ENCODE measurements at regions not wholly inside any gene's neighbourhood (a gene's known extent, or its start where the extent isn't known, plus 50 kb on each side); places are given as distances from the start of the nearest gene placed in this dataset.
A peak's percentile ranks its signal among the peaks of the same experiment; 100 is the strongest.

DNA sequence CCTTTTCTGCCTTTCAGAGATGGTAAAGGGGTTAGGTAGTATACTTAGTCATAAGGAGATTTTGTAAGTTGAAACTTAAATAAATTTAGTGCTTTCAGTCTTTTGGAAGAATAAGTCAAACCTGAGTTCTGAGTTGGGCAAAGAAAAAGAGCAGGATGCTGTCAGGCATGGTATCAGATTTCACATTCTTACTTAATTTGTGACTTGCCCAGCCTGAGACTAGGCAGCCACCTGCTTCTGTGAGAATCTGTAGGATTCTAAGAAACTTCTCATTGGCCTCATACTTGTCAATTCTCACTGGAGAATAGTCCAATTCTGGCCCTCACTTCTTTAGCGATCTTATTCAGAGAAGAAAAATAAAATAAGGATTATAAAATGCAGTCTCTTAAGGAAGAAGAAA lies 577.5 kb downstream of the DIPK2A start:
- CTCF ChIA-PET, result no interaction called here
- intact Hi-C loops (cut with micrococcal nuclease), result no loop called here
- TF ChIP-seq, protein P1, sequence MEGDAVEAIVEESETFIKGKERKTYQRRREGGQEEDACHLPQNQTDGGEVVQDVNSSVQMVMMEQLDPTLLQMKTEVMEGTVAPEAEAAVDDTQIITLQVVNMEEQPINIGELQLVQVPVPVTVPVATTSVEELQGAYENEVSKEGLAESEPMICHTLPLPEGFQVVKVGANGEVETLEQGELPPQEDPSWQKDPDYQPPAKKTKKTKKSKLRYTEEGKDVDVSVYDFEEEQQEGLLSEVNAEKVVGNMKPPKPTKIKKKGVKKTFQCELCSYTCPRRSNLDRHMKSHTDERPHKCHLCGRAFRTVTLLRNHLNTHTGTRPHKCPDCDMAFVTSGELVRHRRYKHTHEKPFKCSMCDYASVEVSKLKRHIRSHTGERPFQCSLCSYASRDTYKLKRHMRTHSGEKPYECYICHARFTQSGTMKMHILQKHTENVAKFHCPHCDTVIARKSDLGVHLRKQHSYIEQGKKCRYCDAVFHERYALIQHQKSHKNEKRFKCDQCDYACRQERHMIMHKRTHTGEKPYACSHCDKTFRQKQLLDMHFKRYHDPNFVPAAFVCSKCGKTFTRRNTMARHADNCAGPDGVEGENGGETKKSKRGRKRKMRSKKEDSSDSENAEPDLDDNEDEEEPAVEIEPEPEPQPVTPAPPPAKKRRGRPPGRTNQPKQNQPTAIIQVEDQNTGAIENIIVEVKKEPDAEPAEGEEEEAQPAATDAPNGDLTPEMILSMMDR (IDR thresholded peaks at IDR 0.05; ENCODE audit: unreplicated experiment), result no peak
- peaks cover 10% of the 10 kb centered on the region for H3K27me3 Mint-ChIP-seq (ENCODE audit: insufficient read depth, unreplicated experiment)
- no peaks in the 10 kb centered on the region for H3K9me3 Mint-ChIP-seq (ENCODE audit: unreplicated experiment)
- no peaks in the 10 kb centered on the region for H3K4me1 Mint-ChIP-seq (ENCODE audit: insufficient read depth, unreplicated experiment)
- POLR2A ChIA-PET, result no interaction called here
- H3K36me3 Mint-ChIP-seq (ENCODE audit: insufficient read depth, unreplicated experiment), result no peaks in the 10 kb centered on the region
- no peak overlapping the region for H3K4me3 Mint-ChIP-seq (ENCODE audit: unreplicated experiment)
- no peak overlapping the region for H3K27ac Mint-ChIP-seq (ENCODE audit: low read depth, unreplicated experiment)
- BruUV-seq (replicated peaks), result no TSS peak
- DNase-seq (ENCODE audit: unreplicated experiment), result peak; percentile 4

DNA sequence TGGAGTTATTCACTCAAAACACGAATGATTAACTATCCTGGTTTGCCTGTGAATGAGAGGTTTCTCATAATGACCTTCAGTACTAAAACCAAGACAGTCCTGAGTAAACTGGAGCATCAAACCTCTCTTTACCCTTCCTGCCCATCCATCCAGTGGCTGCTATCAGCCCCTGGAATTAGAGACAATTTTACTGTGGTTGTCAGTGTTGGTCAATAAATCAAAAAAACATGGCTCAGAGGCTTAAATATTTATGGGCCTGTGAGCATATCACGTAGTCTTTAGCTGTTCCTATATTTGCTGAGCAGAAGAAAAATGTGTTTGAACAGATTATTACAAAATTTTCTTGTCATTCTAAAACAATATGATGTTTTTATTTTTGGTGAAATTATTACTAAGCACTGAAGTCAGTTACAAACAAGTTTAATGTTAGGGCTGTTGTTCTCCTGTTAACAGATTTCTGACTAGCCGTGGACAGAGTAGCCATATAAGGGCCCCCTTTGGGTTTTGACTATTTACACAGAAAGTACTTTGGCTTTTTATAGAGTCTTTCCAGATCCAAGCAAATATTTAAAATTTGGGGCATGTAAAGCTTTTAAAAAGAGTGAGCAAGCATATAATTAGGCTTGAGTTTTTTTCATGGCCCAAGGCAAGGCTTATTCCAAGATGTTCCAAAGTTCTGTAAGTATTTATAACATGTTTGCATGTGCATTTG lies 580.9 kb downstream of the DIPK2A start:
- TF ChIP-seq, protein P1 (IDR thresholded peaks at IDR 0.05; ENCODE audit: unreplicated experiment), result no peak
- Mint-ChIP-seq H3K27me3 (ENCODE audit: insufficient read depth, unreplicated experiment) (no peaks in the 10 kb centered on the region), H3K4me3 (ENCODE audit: unreplicated experiment) (no peak overlapping the region), H3K36me3 (ENCODE audit: insufficient read depth, unreplicated experiment) (no peaks in the 10 kb centered on the region), H3K9me3 (ENCODE audit: unreplicated experiment) (no peaks in the 10 kb centered on the region), H3K4me1 (ENCODE audit: insufficient read depth, unreplicated experiment) (no peaks in the 10 kb centered on the region), H3K27ac (ENCODE audit: low read depth, unreplicated experiment) (no peak overlapping the region)
- no TSS peak for BruUV-seq (replicated peaks)
- intact Hi-C loops (cut with micrococcal nuclease), result no loop called here
- ChIA-PET CTCF (interaction anchor here (0.6 to 1.1 kb wide), 2 partner anchors 419 to 667 kb away, joined by 3 read pairs; no protein-coding TSS in a partner anchor), POLR2A (no interaction called here)
- DNase-seq (ENCODE audit: unreplicated experiment), result no peak

DNA sequence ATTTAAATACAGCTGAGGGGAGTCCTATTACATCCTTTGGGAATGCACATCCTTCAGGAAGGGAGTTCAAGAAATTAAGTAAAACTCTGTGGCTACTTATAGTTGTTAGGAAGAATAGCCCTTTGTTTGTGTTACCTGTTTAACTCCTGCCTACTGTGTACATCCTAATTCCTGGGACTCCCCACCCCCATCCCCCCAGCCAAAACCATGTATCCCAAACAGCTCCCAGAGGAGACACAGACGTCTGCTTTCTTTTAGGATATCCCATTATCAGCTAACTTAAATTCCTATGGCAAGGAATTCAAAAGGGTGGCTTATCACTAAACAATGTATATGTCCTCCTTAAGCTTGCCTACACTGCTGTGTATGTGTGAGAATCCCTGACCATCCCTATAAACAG lies 581.7 kb downstream of the DIPK2A start:
- H3K36me3 Mint-ChIP-seq (ENCODE audit: insufficient read depth, unreplicated experiment), result no peaks in the 10 kb centered on the region
- no peak for DNase-seq (ENCODE audit: unreplicated experiment)
- CTCF ChIA-PET, result interaction anchor here (0.6 kb wide), 1 partner anchor 18 kb away, joined by 3 read pairs; no protein-coding TSS in a partner anchor
- H3K4me1 Mint-ChIP-seq (ENCODE audit: insufficient read depth, unreplicated experiment), result no peaks in the 10 kb centered on the region
- TF ChIP-seq, protein P1 (IDR thresholded peaks at IDR 0.05; ENCODE audit: unreplicated experiment), result no peak
- no peaks in the 10 kb centered on the region for H3K9me3 Mint-ChIP-seq (ENCODE audit: unreplicated experiment)
- BruUV-seq (replicated peaks), result no TSS peak
- POLR2A ChIA-PET, result no interaction called here
- no peaks in the 10 kb centered on the region for H3K27me3 Mint-ChIP-seq (ENCODE audit: insufficient read depth, unreplicated experiment)
- H3K27ac Mint-ChIP-seq (ENCODE audit: low read depth, unreplicated experiment), result no peak overlapping the region
- H3K4me3 Mint-ChIP-seq (ENCODE audit: unreplicated experiment), result no peak overlapping the region
- intact Hi-C loops (cut with micrococcal nuclease), result no loop called here

DNA sequence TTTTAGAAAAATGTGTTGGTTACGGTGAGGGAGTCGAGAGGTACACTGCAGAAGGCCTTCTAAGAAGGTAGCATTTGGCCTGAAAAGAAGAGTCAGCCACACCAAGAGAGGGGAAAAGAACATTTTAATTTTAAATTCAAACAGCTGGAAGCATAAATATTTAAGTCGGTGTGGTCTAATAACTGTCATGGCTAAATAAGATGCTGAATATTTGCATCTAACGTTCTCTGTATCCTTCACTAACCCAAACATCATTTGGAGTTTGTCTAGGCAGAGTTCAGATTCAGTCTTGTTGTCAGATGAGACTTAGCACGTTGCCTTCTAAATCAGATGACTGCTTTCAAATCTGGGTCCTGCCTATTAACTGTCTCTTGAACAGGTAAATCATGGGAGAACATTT lies 583.3 kb downstream of the DIPK2A start:
- intact Hi-C loops (cut with micrococcal nuclease), result no loop called here
- DNase-seq (ENCODE audit: unreplicated experiment), result no peak

More for the DNA sequence above, 583.3 kb downstream of the DIPK2A start:
- no peak overlapping the region for H3K27ac Mint-ChIP-seq (ENCODE audit: low read depth, unreplicated experiment)
- CTCF ChIA-PET, result no interaction called here
- no peaks in the 10 kb centered on the region for H3K27me3 Mint-ChIP-seq (ENCODE audit: insufficient read depth, unreplicated experiment)
- POLR2A ChIA-PET, result no interaction called here
- H3K36me3 Mint-ChIP-seq (ENCODE audit: insufficient read depth, unreplicated experiment), result no peaks in the 10 kb centered on the region
- BruUV-seq (replicated peaks), result no TSS peak
- no peak overlapping the region for H3K4me3 Mint-ChIP-seq (ENCODE audit: unreplicated experiment)
- TF ChIP-seq, protein P1 (IDR thresholded peaks at IDR 0.05; ENCODE audit: unreplicated experiment), result no peak
- H3K4me1 Mint-ChIP-seq (ENCODE audit: insufficient read depth, unreplicated experiment), result no peaks in the 10 kb centered on the region
- no peaks in the 10 kb centered on the region for H3K9me3 Mint-ChIP-seq (ENCODE audit: unreplicated experiment)
